ENCODE measurements at regions not wholly inside any gene's neighbourhood (a gene's known extent, or its start where the extent isn't known, plus 50 kb on each side); places are given as distances from the start of the nearest gene placed in this dataset.

GRCh38 chr7:119177863-119178262 lies 953.4 kb downstream of the ANKRD7 start:
- no peak overlapping the region for H3K9ac ChIP-seq (ENCODE audit: insufficient read depth in 1 of 2, low read length in 2 of 2)
- ATAC-seq (ENCODE audit: insufficient read depth, low FRiP score) (no peak), DNase-seq (no peak)
- H3K36me3 ChIP-seq (ENCODE audit: control insufficient read depth in 4 of 4, insufficient read depth in 4 of 4, low read length in 4 of 4) = no peaks in the 10 kb centered on the region
- H3K9me3 ChIP-seq (ENCODE audit: control insufficient read depth in 4 of 4, insufficient read depth in 3 of 4, low read length in 3 of 4) = peaks cover 0 to 5% (median 0%) of the 10 kb centered on the region in 4 donors
- no peak overlapping the region for H3K27ac ChIP-seq (ENCODE audit: low read depth in 1 of 2, low read length in 1 of 2)
- H3K27me3 ChIP-seq (ENCODE audit: control insufficient read depth in 3 of 3, insufficient read depth in 3 of 3, low read length in 2 of 3) = no peaks in the 10 kb centered on the region
- TF ChIP-seq, protein P1, sequence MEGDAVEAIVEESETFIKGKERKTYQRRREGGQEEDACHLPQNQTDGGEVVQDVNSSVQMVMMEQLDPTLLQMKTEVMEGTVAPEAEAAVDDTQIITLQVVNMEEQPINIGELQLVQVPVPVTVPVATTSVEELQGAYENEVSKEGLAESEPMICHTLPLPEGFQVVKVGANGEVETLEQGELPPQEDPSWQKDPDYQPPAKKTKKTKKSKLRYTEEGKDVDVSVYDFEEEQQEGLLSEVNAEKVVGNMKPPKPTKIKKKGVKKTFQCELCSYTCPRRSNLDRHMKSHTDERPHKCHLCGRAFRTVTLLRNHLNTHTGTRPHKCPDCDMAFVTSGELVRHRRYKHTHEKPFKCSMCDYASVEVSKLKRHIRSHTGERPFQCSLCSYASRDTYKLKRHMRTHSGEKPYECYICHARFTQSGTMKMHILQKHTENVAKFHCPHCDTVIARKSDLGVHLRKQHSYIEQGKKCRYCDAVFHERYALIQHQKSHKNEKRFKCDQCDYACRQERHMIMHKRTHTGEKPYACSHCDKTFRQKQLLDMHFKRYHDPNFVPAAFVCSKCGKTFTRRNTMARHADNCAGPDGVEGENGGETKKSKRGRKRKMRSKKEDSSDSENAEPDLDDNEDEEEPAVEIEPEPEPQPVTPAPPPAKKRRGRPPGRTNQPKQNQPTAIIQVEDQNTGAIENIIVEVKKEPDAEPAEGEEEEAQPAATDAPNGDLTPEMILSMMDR (IDR thresholded peaks at IDR 0.05; ENCODE audit: control extremely low read depth, extremely low read depth) = no peak
- H3K4me3 ChIP-seq = no peak overlapping the region
- no peaks in the 10 kb centered on the region for H3K4me1 ChIP-seq (ENCODE audit: control insufficient read depth in 5 of 5, insufficient read depth in 5 of 5, low read length in 5 of 5)

GRCh38 chr7:119184124-119184788 lies 959.8 kb downstream of the ANKRD7 start:
- no peak overlapping the region for H3K4me3 ChIP-seq
- H3K36me3 ChIP-seq (ENCODE audit: control insufficient read depth in 4 of 4, insufficient read depth in 4 of 4, low read length in 4 of 4) = no peaks in the 10 kb centered on the region
- no peak overlapping the region for H3K27ac ChIP-seq (ENCODE audit: low read depth in 1 of 2, low read length in 1 of 2)
- TF ChIP-seq, protein P1 (IDR thresholded peaks at IDR 0.05; ENCODE audit: control extremely low read depth, extremely low read depth) = no peak
- H3K4me1 ChIP-seq (ENCODE audit: control insufficient read depth in 5 of 5, insufficient read depth in 5 of 5, low read length in 5 of 5) = no peaks in the 10 kb centered on the region
- DNase-seq (no peak), ATAC-seq (ENCODE audit: insufficient read depth, low FRiP score) (no peak)
- no peak overlapping the region for H3K9ac ChIP-seq (ENCODE audit: insufficient read depth in 1 of 2, low read length in 2 of 2)
- H3K9me3 ChIP-seq (ENCODE audit: control insufficient read depth in 4 of 4, insufficient read depth in 3 of 4, low read length in 3 of 4) = peaks cover 0 to 6% (median 2%) of the 10 kb centered on the region in 4 donors
- 86 to 90% methylated on average over 4 of the region's 4 CpGs for WGBS, 2 donors
- H3K27me3 ChIP-seq (ENCODE audit: control insufficient read depth in 3 of 3, insufficient read depth in 3 of 3, low read length in 2 of 3) = no peaks in the 10 kb centered on the region

DNA sequence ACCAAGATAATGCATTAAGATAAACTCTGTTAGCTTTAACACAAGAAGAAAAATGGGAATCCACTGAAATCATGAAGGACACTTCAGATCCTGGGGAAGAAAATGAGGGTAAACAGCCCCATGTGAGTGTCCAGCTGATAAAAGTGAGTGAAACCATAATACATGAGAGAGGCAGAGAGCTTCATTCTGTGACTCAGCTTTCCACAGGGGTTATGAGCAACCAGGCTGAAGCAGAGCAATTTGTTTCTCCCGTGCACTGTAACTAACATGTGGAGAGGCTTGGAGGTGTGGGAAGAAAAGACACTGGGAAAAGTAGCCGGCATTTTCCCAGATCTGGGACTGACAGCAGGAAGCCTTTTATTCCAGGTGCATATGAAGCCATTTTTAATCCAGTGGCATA lies 971.7 kb downstream of the ANKRD7 start:
- H3K27me3 ChIP-seq (ENCODE audit: control insufficient read depth in 3 of 3, insufficient read depth in 3 of 3, low read length in 2 of 3) = no peaks in the 10 kb centered on the region
- no peak overlapping the region for H3K4me3 ChIP-seq
- H3K9me3 ChIP-seq (ENCODE audit: control insufficient read depth in 4 of 4, insufficient read depth in 3 of 4, low read length in 3 of 4) = peaks cover 0 to 3% (median 0%) of the 10 kb centered on the region in 4 donors
- H3K36me3 ChIP-seq (ENCODE audit: control insufficient read depth in 4 of 4, insufficient read depth in 4 of 4, low read length in 4 of 4) = no peaks in the 10 kb centered on the region
- H3K9ac ChIP-seq (ENCODE audit: insufficient read depth in 1 of 2, low read length in 2 of 2) = no peak overlapping the region
- H3K27ac ChIP-seq (ENCODE audit: low read depth in 1 of 2, low read length in 1 of 2) = no peak overlapping the region
- WGBS, 2 donors = 49 to 73% methylated on average over 2 of the region's 2 CpGs
- DNase-seq (no peak), ATAC-seq (ENCODE audit: insufficient read depth, low FRiP score) (no peak)
- no peaks in the 10 kb centered on the region for H3K4me1 ChIP-seq (ENCODE audit: control insufficient read depth in 5 of 5, insufficient read depth in 5 of 5, low read length in 5 of 5)
- TF ChIP-seq, protein P1 (IDR thresholded peaks at IDR 0.05; ENCODE audit: control extremely low read depth, extremely low read depth) = no peak
